ENCODE measurements at regions not wholly inside any gene's neighbourhood (a gene's known extent, or its start where the extent isn't known, plus 50 kb on each side); places are given as distances from the start of the nearest gene placed in this dataset.
A peak's percentile ranks its signal among the peaks of the same experiment; 100 is the strongest.

- Histone ChIP-seq H3K4me2 (ENCODE audit: low read length) (peak overlapping the region; percentile 25), H3K36me3 (ENCODE audit: control insufficient read depth, insufficient read depth, low read length) (no peaks in the 10 kb centered on the region), H3K27me3 (ENCODE audit: control insufficient read depth, insufficient read depth, low read length) (no peaks in the 10 kb centered on the region), H3K9ac (no peak overlapping the region), H2AFZ (no peak overlapping the region), H3K4me3 (ENCODE audit: low read depth, low read length) (peak overlapping the region; percentile 28), H3K9me3 (ENCODE audit: control insufficient read depth, low read length) (no peaks in the 10 kb centered on the region), H3K79me2 (no peaks in the 10 kb centered on the region), H3K4me1 (no peaks in the 10 kb centered on the region), H3K27ac (no peak overlapping the region)
- TF ChIP-seq, protein P1, sequence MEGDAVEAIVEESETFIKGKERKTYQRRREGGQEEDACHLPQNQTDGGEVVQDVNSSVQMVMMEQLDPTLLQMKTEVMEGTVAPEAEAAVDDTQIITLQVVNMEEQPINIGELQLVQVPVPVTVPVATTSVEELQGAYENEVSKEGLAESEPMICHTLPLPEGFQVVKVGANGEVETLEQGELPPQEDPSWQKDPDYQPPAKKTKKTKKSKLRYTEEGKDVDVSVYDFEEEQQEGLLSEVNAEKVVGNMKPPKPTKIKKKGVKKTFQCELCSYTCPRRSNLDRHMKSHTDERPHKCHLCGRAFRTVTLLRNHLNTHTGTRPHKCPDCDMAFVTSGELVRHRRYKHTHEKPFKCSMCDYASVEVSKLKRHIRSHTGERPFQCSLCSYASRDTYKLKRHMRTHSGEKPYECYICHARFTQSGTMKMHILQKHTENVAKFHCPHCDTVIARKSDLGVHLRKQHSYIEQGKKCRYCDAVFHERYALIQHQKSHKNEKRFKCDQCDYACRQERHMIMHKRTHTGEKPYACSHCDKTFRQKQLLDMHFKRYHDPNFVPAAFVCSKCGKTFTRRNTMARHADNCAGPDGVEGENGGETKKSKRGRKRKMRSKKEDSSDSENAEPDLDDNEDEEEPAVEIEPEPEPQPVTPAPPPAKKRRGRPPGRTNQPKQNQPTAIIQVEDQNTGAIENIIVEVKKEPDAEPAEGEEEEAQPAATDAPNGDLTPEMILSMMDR (IDR thresholded peaks at IDR 0.05): no peak
Measured at GRCh38 chr5:17340819-17341218, 123.4 kb downstream of the BASP1 start.

GRCh38 chr5:17343675-17344074, 126.2 kb downstream of the BASP1 start:
- Histone ChIP-seq H2AFZ (no peak overlapping the region), H3K27ac (no peak overlapping the region), H3K4me3 (ENCODE audit: low read depth, low read length) (no peak overlapping the region), H3K27me3 (ENCODE audit: control insufficient read depth, insufficient read depth, low read length) (no peaks in the 10 kb centered on the region), H3K9ac (no peak overlapping the region), H3K79me2 (no peaks in the 10 kb centered on the region), H3K9me3 (ENCODE audit: control insufficient read depth, low read length) (no peaks in the 10 kb centered on the region), H3K4me1 (no peaks in the 10 kb centered on the region), H3K36me3 (ENCODE audit: control insufficient read depth, insufficient read depth, low read length) (no peaks in the 10 kb centered on the region), H3K4me2 (ENCODE audit: low read length) (no peak overlapping the region)
- TF ChIP-seq, protein P1 (IDR thresholded peaks at IDR 0.05): no peak

DNA sequence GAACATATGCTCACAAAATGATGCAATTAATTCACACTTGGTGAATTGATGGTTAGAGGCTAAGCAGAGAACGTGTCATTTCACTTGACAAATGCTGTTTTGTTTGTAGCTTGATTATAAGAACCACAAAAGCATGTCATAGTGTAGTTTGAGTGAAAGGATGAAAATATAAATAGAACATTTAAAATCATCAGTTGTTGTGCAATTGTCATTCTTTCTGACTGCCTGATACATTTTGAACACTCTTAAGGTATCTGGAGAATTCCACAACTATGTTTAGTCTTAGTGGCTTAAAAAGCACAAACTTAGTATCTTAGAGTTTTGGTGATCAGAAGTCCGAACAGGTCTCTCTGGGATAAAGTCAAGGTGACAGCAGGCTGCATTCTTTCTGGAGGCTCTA, 129.4 kb downstream of the BASP1 start:
- Histone ChIP-seq H2AFZ (no peak overlapping the region), H3K4me2 (ENCODE audit: low read length) (no peak overlapping the region), H3K27me3 (ENCODE audit: control insufficient read depth, insufficient read depth, low read length) (no peaks in the 10 kb centered on the region), H3K36me3 (ENCODE audit: control insufficient read depth, insufficient read depth, low read length) (no peaks in the 10 kb centered on the region), H3K79me2 (no peaks in the 10 kb centered on the region), H3K9me3 (ENCODE audit: control insufficient read depth, low read length) (no peaks in the 10 kb centered on the region), H3K4me3 (ENCODE audit: low read depth, low read length) (no peak overlapping the region), H3K27ac (no peak overlapping the region), H3K4me1 (no peaks in the 10 kb centered on the region), H3K9ac (no peak overlapping the region)
- TF ChIP-seq, protein P1 (IDR thresholded peaks at IDR 0.05): no peak

GRCh38 chr5:17352223-17352622, 134.8 kb downstream of the BASP1 start:
- H3K9me3 ChIP-seq (ENCODE audit: control insufficient read depth, low read length): no peaks in the 10 kb centered on the region

DNA sequence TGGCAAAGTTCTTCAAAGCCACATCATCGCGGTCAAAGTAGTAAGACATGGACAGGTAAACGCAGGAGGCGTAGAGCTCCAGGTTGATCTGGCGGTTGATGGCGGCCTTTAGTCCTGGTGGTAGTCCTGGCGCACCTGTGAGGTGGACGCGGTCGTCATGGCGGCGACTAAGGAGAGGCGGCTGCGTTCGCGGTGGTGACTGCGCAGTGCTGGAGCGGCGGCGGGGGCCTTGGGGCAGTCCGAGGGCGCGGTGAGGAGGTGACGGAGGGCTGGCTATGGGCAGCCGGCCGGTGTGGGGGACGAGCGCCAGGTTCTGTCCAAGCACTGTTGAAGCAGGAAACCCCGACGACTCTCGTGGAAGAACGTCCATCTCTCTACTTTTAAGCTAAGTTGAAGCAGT, 136.8 kb downstream of the BASP1 start:
- Histone ChIP-seq H3K36me3 (ENCODE audit: control insufficient read depth, insufficient read depth, low read length) (no peaks in the 10 kb centered on the region), H3K4me3 (ENCODE audit: low read depth, low read length) (no peak overlapping the region), H3K4me1 (no peaks in the 10 kb centered on the region), H3K27ac (no peak overlapping the region), H3K9me3 (ENCODE audit: control insufficient read depth, low read length) (no peaks in the 10 kb centered on the region), H3K4me2 (ENCODE audit: low read length) (no peak overlapping the region), H3K27me3 (ENCODE audit: control insufficient read depth, insufficient read depth, low read length) (no peaks in the 10 kb centered on the region), H3K9ac (no peak overlapping the region), H2AFZ (no peak overlapping the region), H3K79me2 (no peaks in the 10 kb centered on the region)
- TF ChIP-seq, protein P1 (IDR thresholded peaks at IDR 0.05): no peak

More at GRCh38 chr5:17352223-17352622, 134.8 kb downstream of the BASP1 start:
- H3K27me3 ChIP-seq (ENCODE audit: control insufficient read depth, insufficient read depth, low read length): no peaks in the 10 kb centered on the region
- H3K9ac ChIP-seq: no peak overlapping the region
- H2AFZ ChIP-seq: no peak overlapping the region
- TF ChIP-seq, protein P1 (IDR thresholded peaks at IDR 0.05): no peak
- H3K4me1 ChIP-seq: no peaks in the 10 kb centered on the region
- no peak overlapping the region for H3K4me2 ChIP-seq (ENCODE audit: low read length)
- no peaks in the 10 kb centered on the region for H3K36me3 ChIP-seq (ENCODE audit: control insufficient read depth, insufficient read depth, low read length)
- H3K79me2 ChIP-seq: no peaks in the 10 kb centered on the region
- no peak overlapping the region for H3K4me3 ChIP-seq (ENCODE audit: low read depth, low read length)
- no peak overlapping the region for H3K27ac ChIP-seq
